ENCODE measurements at regions not wholly inside any gene's neighbourhood (a gene's known extent, or its start where the extent isn't known, plus 50 kb on each side); places are given as distances from the start of the nearest gene placed in this dataset.

DNA sequence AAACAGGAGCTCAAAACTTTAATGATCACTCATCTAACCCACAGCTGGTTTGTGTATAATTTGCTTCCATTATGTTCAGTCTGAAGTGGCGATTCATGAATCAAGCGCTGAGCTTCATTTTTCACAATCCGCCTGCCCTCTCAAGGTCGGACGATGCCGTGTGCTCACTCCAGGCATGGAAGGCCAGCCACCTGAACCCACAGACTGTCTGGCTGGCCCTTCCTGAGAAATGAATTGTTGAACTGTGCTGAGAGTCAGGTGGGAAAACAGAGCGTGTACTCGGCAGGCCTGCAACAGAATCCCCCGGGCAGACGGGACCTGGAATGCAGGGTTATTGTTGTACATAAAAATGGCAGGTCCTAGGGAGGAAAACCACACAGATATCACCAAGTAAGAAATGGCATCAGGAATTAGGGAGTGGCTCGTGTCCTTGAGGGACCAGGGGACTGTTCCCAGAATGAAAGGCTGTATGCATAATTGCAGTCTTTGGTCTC is 375.7 kb downstream of the IRX2 start:
- ATAC-seq (no peak), DNase-seq (no peak)
- intact Hi-C loops (cut with DNase I), result no loop called here
- no peak overlapping the region for H3K4me3 ChIP-seq
- 10 to 29% methylated on average over 11 of the region's 11 CpGs for WGBS, 2 donors
- TF ChIP-seq POLR2A (IDR thresholded peaks at IDR 0.05), result no peak
- TF ChIP-seq, protein P1, sequence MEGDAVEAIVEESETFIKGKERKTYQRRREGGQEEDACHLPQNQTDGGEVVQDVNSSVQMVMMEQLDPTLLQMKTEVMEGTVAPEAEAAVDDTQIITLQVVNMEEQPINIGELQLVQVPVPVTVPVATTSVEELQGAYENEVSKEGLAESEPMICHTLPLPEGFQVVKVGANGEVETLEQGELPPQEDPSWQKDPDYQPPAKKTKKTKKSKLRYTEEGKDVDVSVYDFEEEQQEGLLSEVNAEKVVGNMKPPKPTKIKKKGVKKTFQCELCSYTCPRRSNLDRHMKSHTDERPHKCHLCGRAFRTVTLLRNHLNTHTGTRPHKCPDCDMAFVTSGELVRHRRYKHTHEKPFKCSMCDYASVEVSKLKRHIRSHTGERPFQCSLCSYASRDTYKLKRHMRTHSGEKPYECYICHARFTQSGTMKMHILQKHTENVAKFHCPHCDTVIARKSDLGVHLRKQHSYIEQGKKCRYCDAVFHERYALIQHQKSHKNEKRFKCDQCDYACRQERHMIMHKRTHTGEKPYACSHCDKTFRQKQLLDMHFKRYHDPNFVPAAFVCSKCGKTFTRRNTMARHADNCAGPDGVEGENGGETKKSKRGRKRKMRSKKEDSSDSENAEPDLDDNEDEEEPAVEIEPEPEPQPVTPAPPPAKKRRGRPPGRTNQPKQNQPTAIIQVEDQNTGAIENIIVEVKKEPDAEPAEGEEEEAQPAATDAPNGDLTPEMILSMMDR (IDR thresholded peaks at IDR 0.05), result no peak
- H3K9me3 ChIP-seq, result no peaks in the 10 kb centered on the region
- H3K4me1 ChIP-seq, result no peaks in the 10 kb centered on the region
- no peaks in the 10 kb centered on the region for H3K36me3 ChIP-seq (replicated peaks in 1 of 2; ENCODE audit: insufficient read depth in 1 of 2, low read depth in 2 of 2)
- no peak overlapping the region for H3K27ac ChIP-seq
- no peaks in the 10 kb centered on the region for H3K27me3 ChIP-seq

DNA sequence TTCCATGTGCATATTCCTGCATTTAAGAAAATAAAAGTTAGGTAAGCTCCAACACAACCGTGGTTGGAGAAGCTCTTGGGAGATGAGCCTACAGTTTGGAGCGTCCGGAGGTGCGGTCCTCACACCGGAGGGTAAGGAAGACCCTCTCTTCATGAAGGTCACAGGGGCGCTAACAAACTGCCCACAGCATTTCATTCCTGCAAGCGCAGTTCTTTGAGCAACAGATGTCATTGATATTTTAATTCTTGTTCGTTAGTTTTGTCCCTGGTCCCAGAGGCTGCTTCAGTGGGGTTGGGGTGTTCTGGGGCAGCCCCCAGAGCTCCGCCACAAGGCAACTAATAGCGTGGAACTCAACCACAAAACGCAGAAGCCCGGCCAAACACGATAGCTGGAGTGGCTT is 376.2 kb downstream of the IRX2 start:
- no peaks in the 10 kb centered on the region for H3K36me3 ChIP-seq (replicated peaks in 1 of 2; ENCODE audit: insufficient read depth in 1 of 2, low read depth in 2 of 2)
- no peak for TF ChIP-seq POLR2A (IDR thresholded peaks at IDR 0.05)
- TF ChIP-seq, protein P1 (IDR thresholded peaks at IDR 0.05), result no peak
- intact Hi-C loops (cut with DNase I), result no loop called here
- no peak overlapping the region for H3K4me3 ChIP-seq
- DNase-seq, result no peak
- no peaks in the 10 kb centered on the region for H3K9me3 ChIP-seq
- no peak overlapping the region for H3K27ac ChIP-seq
- no peak for ATAC-seq
- no peaks in the 10 kb centered on the region for H3K27me3 ChIP-seq
- H3K4me1 ChIP-seq, result no peaks in the 10 kb centered on the region
- WGBS, 2 donors, result 79 to 85% methylated on average over 13 of the region's 13 CpGs

DNA sequence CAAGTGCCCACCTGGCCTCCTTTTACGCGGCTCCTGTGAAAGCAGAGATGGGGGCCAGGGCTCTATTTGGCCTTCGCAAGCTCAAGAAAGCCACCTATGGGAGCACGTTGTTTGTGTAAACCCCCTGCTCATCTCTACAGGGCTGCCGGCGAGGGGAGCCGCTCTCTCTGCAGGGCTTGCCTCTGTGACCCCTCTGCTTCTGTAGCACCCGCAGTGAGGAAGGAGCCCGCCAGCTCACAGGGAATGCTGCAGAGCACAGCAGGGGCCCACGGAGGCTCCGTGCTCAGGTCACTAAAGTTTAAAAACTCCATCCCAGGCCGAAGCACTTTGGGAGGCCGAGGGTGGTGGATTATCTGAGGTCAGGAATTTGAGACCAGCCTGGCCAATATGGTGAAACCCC is 376.8 kb downstream of the IRX2 start:
- no peak overlapping the region for H3K27ac ChIP-seq
- H3K9me3 ChIP-seq, result no peaks in the 10 kb centered on the region
- no peaks in the 10 kb centered on the region for H3K36me3 ChIP-seq (replicated peaks in 1 of 2; ENCODE audit: insufficient read depth in 1 of 2, low read depth in 2 of 2)
- no peak overlapping the region for H3K4me3 ChIP-seq
- intact Hi-C loops (cut with DNase I), result no loop called here
- ATAC-seq, result no peak
- no peak for DNase-seq
- H3K27me3 ChIP-seq, result no peaks in the 10 kb centered on the region
- 83 to 84% methylated on average over 10 to 13 of the region's 13 CpGs for WGBS, 2 donors
- H3K4me1 ChIP-seq, result no peaks in the 10 kb centered on the region
- no peak for TF ChIP-seq POLR2A (IDR thresholded peaks at IDR 0.05)
- TF ChIP-seq, protein P1 (IDR thresholded peaks at IDR 0.05), result no peak

DNA sequence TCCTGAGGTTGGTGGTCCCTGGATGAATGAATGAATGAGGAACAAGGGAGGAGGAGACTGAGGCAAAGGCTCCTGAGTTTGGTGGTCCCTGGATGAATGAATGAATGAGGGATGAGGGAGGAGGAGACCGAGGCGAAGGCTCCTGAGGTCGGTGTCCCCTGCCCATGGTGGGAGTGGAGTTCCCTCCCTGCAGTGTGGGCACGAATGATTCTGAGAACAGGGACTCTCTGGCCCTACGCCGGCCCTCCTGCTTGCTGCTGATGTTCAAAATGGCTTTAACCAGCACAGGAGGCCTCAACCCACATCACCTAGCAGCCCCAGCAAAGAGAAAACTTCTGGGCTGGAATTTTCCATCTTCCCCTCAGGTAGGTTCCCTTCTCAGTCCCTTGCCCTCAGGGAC is 377.8 kb downstream of the IRX2 start:
- H3K9me3 ChIP-seq, result no peaks in the 10 kb centered on the region
- intact Hi-C loops (cut with DNase I), result no loop called here
- H3K4me3 ChIP-seq, result no peak overlapping the region
- H3K36me3 ChIP-seq (replicated peaks in 1 of 2; ENCODE audit: insufficient read depth in 1 of 2, low read depth in 2 of 2), result no peaks in the 10 kb centered on the region
- no peaks in the 10 kb centered on the region for H3K27me3 ChIP-seq
- 85 to 86% methylated on average over 6 of the region's 6 CpGs for WGBS, 2 donors
- H3K27ac ChIP-seq, result no peak overlapping the region
- no peaks in the 10 kb centered on the region for H3K4me1 ChIP-seq
- TF ChIP-seq, protein P1 (IDR thresholded peaks at IDR 0.05), result no peak
- TF ChIP-seq POLR2A (IDR thresholded peaks at IDR 0.05), result no peak
- ATAC-seq (no peak), DNase-seq (no peak)

DNA sequence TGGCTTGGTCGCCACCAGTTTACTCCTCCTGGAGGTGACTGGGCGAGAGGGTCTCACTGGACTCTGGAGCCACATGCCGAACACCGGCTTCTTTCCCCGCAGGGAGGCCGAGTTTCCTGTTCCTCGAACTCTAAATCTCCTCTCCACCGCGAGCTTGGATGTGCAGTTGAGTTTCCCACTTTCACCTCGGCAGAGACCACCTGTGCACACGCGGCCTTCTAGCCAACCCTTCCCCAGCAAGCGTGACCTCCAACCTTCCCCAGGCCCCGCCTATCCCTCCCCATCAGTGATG is 380.1 kb downstream of the IRX2 start:
- Histone ChIP-seq H3K27ac (no peak overlapping the region), H3K27me3 (no peaks in the 10 kb centered on the region), H3K4me1 (no peaks in the 10 kb centered on the region), H3K4me3 (no peak overlapping the region), H3K9me3 (no peaks in the 10 kb centered on the region), H3K36me3 (replicated peaks in 1 of 2; ENCODE audit: insufficient read depth in 1 of 2, low read depth in 2 of 2) (no peaks in the 10 kb centered on the region)
- intact Hi-C loops (cut with DNase I), result no loop called here
- DNase-seq, result no peak
- no peak for ATAC-seq
- no peak for TF ChIP-seq POLR2A (IDR thresholded peaks at IDR 0.05)
- TF ChIP-seq, protein P1 (IDR thresholded peaks at IDR 0.05), result no peak
- 65 to 79% methylated on average over 13 to 14 of the region's 14 CpGs for WGBS, 2 donors

All from body of pancreas (tissue), 4 donors.